ENCODE measurements at regions not wholly inside any gene's neighbourhood (a gene's known extent, or its start where the extent isn't known, plus 50 kb on each side); places are given as distances from the start of the nearest gene placed in this dataset.

GRCh38 chr22:48378673-48379072, 1449.0 kb downstream of the BRD1 start:
- ChIA-PET CTCF (no interaction called here), RAD21 (ENCODE audit: low non-redundant PET in 1 of 2, low total read pairs in 2 of 2, uncharacterized antibody in 2 of 2, unreplicated experiment in 2 of 2) (no interaction called here), POLR2A (no interaction called here)
- TF ChIP-seq POLR2A (IDR thresholded peaks at IDR 0.05; ENCODE audit: borderline replicate concordance, extremely low read depth, insufficient read depth, insufficient read length), result no peak
- TF ChIP-seq CTCF (IDR thresholded peaks at IDR 0.05 in 2 of 3, conservative IDR thresholded peaks at IDR 0.05 in 1 of 3; ENCODE audit: borderline replicate concordance in 1 of 3, insufficient read depth in 1 of 3, low read depth in 2 of 3, low read length in 2 of 3), result no peak
- TF ChIP-seq TCF7L2 (IDR thresholded peaks at IDR 0.05; ENCODE audit: borderline replicate concordance, extremely low read depth, insufficient read depth, insufficient read length), result no peak
- TF ChIP-seq EZH2phosphoT487 (IDR thresholded peaks at IDR 0.05; ENCODE audit: borderline replicate concordance), result no peak
- TF ChIP-seq SRF (IDR thresholded peaks at IDR 0.05; ENCODE audit: low read depth), result no peak
- no peak for TF ChIP-seq ELF1 (IDR thresholded peaks at IDR 0.05; ENCODE audit: borderline replicate concordance, low read depth)
- TF ChIP-seq ATF3 (IDR thresholded peaks at IDR 0.05), result no peak
- no peak for TF ChIP-seq SIN3A (IDR thresholded peaks at IDR 0.05; ENCODE audit: low read depth)
- no peak for TF ChIP-seq SP1 (IDR thresholded peaks at IDR 0.05; ENCODE audit: low read depth)
- no peak for TF ChIP-seq ZNF274 (IDR thresholded peaks at IDR 0.05; ENCODE audit: low read depth, low read length)
- no peak for TF ChIP-seq ZBTB33 (IDR thresholded peaks at IDR 0.05; ENCODE audit: extremely low read depth, insufficient replicate concordance, low read length)
- no peak for TF ChIP-seq FOSL1 (IDR thresholded peaks at IDR 0.05; ENCODE audit: low read depth)
- no peak for TF ChIP-seq CBX3 (IDR thresholded peaks at IDR 0.05; ENCODE audit: low read depth)
- TF ChIP-seq EGR1 (IDR thresholded peaks at IDR 0.05; ENCODE audit: low read depth), result no peak
- TF ChIP-seq YY1 (IDR thresholded peaks at IDR 0.05; ENCODE audit: extremely low read depth, insufficient replicate concordance, low read depth, low read length), result no peak
- no peak for TF ChIP-seq CEBPB (IDR thresholded peaks at IDR 0.05; ENCODE audit: low read depth)
- no peak overlapping the region for H3K4me3 ChIP-seq (replicated peaks in 1 of 2; ENCODE audit: low read depth in 1 of 2, low read length in 2 of 2)
- no peak overlapping the region for H2AFZ ChIP-seq (ENCODE audit: low read depth, low read length, poor library complexity, severe bottlenecking)
- no peaks in the 10 kb centered on the region for H3K9me2 ChIP-seq (ENCODE audit: insufficient read depth)
- no peaks in the 10 kb centered on the region for H3K27me3 ChIP-seq (ENCODE audit: insufficient read depth, low read length)
- intact Hi-C loops (cut with micrococcal nuclease), result no loop called here
- DNase-seq (ENCODE audit: low read depth, low spot score) (no peak), ATAC-seq (no peak)
- H3K4me1 ChIP-seq (ENCODE audit: control insufficient read depth in 1 of 2, insufficient read depth in 2 of 2, low read length in 2 of 2), result no peaks in the 10 kb centered on the region
- H3K36me3 ChIP-seq (ENCODE audit: control insufficient read depth in 1 of 2, insufficient read depth in 2 of 2, low read length in 2 of 2), result no peaks in the 10 kb centered on the region
- H3K79me2 ChIP-seq (ENCODE audit: insufficient read depth, low read length), result no peaks in the 10 kb centered on the region
- no peaks in the 10 kb centered on the region for H4K20me1 ChIP-seq (ENCODE audit: insufficient read depth)
- no peak overlapping the region for H3K27ac ChIP-seq (ENCODE audit: low read depth, low read length)
- no peak overlapping the region for H3K9ac ChIP-seq (ENCODE audit: low read length)
- no TSS peak for BruUV-seq (replicated peaks)
- H3K9me3 ChIP-seq (ENCODE audit: control insufficient read depth in 1 of 2, insufficient read depth in 1 of 2, low read depth in 1 of 2, low read length in 2 of 2), result no peaks in the 10 kb centered on the region; a peak in 1 of 4 replicates
- H3K4me2 ChIP-seq (ENCODE audit: low read length), result no peak overlapping the region
